CD14-positive monocyte (primary cell): ENCODE measurements at regions not wholly inside any gene's neighbourhood (a gene's known extent, or its start where the extent isn't known, plus 50 kb on each side); places are given as distances from the start of the nearest gene placed in this dataset.

Experiments used
- DNase-seq, 3 donors: peaks; one replicate each; pipeline ENCODE4 v3.0.0-alpha.2; 2011 to 2022
- H2AFZ ChIP-seq: 2 replicates; pipeline ENCODE4 v1.6.0; 2012; ENCODE audit warnings: mild to moderate bottlenecking, low read depth, low read length, inconsistent platforms; ENCODE audit not compliant: insufficient read depth, poor library complexity, severe bottlenecking
- H3K27ac ChIP-seq, 2 donors: 1 replicate in 1 of 2; 2 replicates in 1 of 2; pipeline ENCODE4 v1.5.1; 2012 to 2013; ENCODE audit warnings: low read length in 2 of 2, control low read depth in 1 of 2, inconsistent platforms in 1 of 2, low read depth in 1 of 2, mild to moderate bottlenecking in 1 of 2
- H3K27me3 ChIP-seq, 2 donors: one replicate each; pipeline versions ENCODE4 v1.6.0 to v1.6.1; 2011 to 2013; ENCODE audit warnings: low read length in 2 of 2; ENCODE audit not compliant: control insufficient read depth in 2 of 2, insufficient read depth in 2 of 2
- H3K36me3 ChIP-seq, 2 donors: replicated peaks in 1 of 2; 1 replicate in 1 of 2; 2 replicates in 1 of 2; pipeline versions ENCODE4 v1.5.1 to v1.6.1; 2012 to 2013; ENCODE audit warnings: low read length in 2 of 2, control low read depth in 1 of 2, inconsistent platforms in 1 of 2, mild to moderate bottlenecking in 1 of 2; ENCODE audit not compliant: insufficient read depth in 2 of 2, control insufficient read depth in 1 of 2
- H3K4me1 ChIP-seq, 2 donors: 1 replicate in 1 of 2; 2 replicates in 1 of 2; pipeline versions ENCODE4 v1.5.1 to v1.6.1; 2012 to 2013; ENCODE audit warnings: low read length in 2 of 2, control low read depth in 1 of 2, inconsistent platforms in 1 of 2, mild to moderate bottlenecking in 1 of 2, moderate library complexity in 1 of 2; ENCODE audit not compliant: insufficient read depth in 2 of 2, control insufficient read depth in 1 of 2
- H3K4me2 ChIP-seq: replicated peaks from 2 replicates; pipeline ENCODE3; 2012; ENCODE audit warnings: low read length, moderate library complexity, mild to moderate bottlenecking; ENCODE audit not compliant: poor library complexity, severe bottlenecking; ENCODE audit errors: extremely low read depth
- H3K4me3 ChIP-seq, 3 experiments: fragments of 200-600 bp in 1 of 3; sonication (generic) in 1 of 3; replicated peaks in 1 of 3; 1 replicate in 2 of 3; 2 replicates in 1 of 3; pipeline ENCODE4 v1.5.1; 2011 to 2013; ENCODE audit warnings: low read length in 3 of 3, mild to moderate bottlenecking in 3 of 3, control low read depth in 2 of 3, low read depth in 2 of 3, inconsistent platforms in 1 of 3, moderate library complexity in 1 of 3
- H3K79me2 ChIP-seq: 2 replicates; pipeline ENCODE4 v1.6.0; 2012; ENCODE audit warnings: mild to moderate bottlenecking, control low read depth, inconsistent platforms, low read length, moderate library complexity; ENCODE audit not compliant: insufficient read depth
- H3K9ac ChIP-seq: 2 replicates; pipeline ENCODE4 v1.6.0; 2017; ENCODE audit warnings: low read length, mild to moderate bottlenecking; ENCODE audit not compliant: insufficient read depth, poor library complexity, severe bottlenecking
- H3K9me3 ChIP-seq, 2 donors: replicated peaks in 1 of 2; 1 replicate in 1 of 2; 2 replicates in 1 of 2; pipeline versions ENCODE4 v1.5.1 to v1.6.1; 2012 to 2013; ENCODE audit warnings: low read length in 2 of 2, control low read depth in 1 of 2; ENCODE audit not compliant: control insufficient read depth in 1 of 2, insufficient read depth in 1 of 2
- H4K20me1 ChIP-seq: 2 replicates; pipeline ENCODE4 v1.6.0; 2012; ENCODE audit warnings: mild to moderate bottlenecking, low read length, control low read depth, moderate library complexity; ENCODE audit not compliant: insufficient read depth
- H3K27ac Mint-ChIP-seq, 7 donors: one replicate each; pipeline ENCODE4 v1.8.0; 2020; ENCODE audit warnings: mild to moderate bottlenecking in 7 of 7, mixed read lengths in 7 of 7, moderate library complexity in 6 of 7, inconsistent platforms in 2 of 7
- H3K27me3 Mint-ChIP-seq, 3 donors: one replicate each; pipeline ENCODE4 v1.8.0; 2021 to 2022; ENCODE audit warnings: low read depth in 3 of 3, mild to moderate bottlenecking in 3 of 3, mixed read lengths in 3 of 3, moderate library complexity in 3 of 3, inconsistent platforms in 1 of 3
- H3K36me3 Mint-ChIP-seq, 2 donors: one replicate each; pipeline ENCODE4 v1.8.0; 2020; ENCODE audit warnings: mixed read lengths in 2 of 2, inconsistent platforms in 1 of 2, mild to moderate bottlenecking in 1 of 2
- H3K4me1 Mint-ChIP-seq: one replicate; pipeline ENCODE4 v1.8.0; 2020; ENCODE audit warnings: mild to moderate bottlenecking, mixed read lengths
- H3K4me3 Mint-ChIP-seq, 2 donors: one replicate each; pipeline ENCODE4 v1.8.0; 2020; ENCODE audit warnings: mild to moderate bottlenecking in 2 of 2, mixed read lengths in 2 of 2, moderate library complexity in 1 of 2
- H3K9me3 Mint-ChIP-seq, 7 donors: one replicate each; pipeline ENCODE4 v1.8.0; 2020 to 2022; ENCODE audit warnings: mixed read lengths in 7 of 7, mild to moderate bottlenecking in 6 of 7, moderate library complexity in 6 of 7, inconsistent platforms in 2 of 7
- CTCF ChIP-seq: fragments of 200-600 bp; IDR thresholded peaks from one replicate; pipeline ENCODE4 v1.8.0; 2022; ENCODE audit warnings: antibody characterized with exemption, mild to moderate bottlenecking
- WGBS: methylation state at CpG from one replicate; pipeline ENCODE4 v1.1.5; 2013; ENCODE audit warnings: missing lambda C conversion rate; ENCODE audit not compliant: insufficient coverage; 5-methylcytosine and 5-hydroxymethylcytosine counted together
- intact Hi-C, 2 donors: fragments of 100-400 bp; cut with micrococcal nuclease; formaldehyde crosslinking; loops; one replicate each; pipeline versions ENCODE4 v1.15.0 to v1.15.1; 2023

- H3K27me3 Mint-ChIP-seq, result peaks cover 3 to 9% (median 3%) of the 10 kb centered on the region in 3 donors
- Histone ChIP-seq H2AFZ (no peak overlapping the region), H3K4me2 (no peak overlapping the region), H3K4me1 (no peaks in the 10 kb centered on the region), H3K36me3 (no peaks in the 10 kb centered on the region), H3K9me3 (peaks cover 0 to 5% of the 10 kb centered on the region in 2 donors), H3K27ac (no peak overlapping the region), H3K4me3 (no peak overlapping the region), H3K79me2 (no peaks in the 10 kb centered on the region), H3K9ac (no peak overlapping the region), H3K27me3 (no peaks in the 10 kb centered on the region), H4K20me1 (no peaks in the 10 kb centered on the region)
- no peak for DNase-seq
- H3K27ac Mint-ChIP-seq, result no peak overlapping the region
- H3K36me3 Mint-ChIP-seq, result no peaks in the 10 kb centered on the region
- intact Hi-C loops, result no loop called here
- no peaks in the 10 kb centered on the region for H3K4me1 Mint-ChIP-seq
- peaks cover 0 to 4% (median 0%) of the 10 kb centered on the region in 7 donors for H3K9me3 Mint-ChIP-seq
- no peak for TF ChIP-seq CTCF
- 94% methylated on average over 3 of the region's 4 CpGs for WGBS
- no peak overlapping the region for H3K4me3 Mint-ChIP-seq
Observed at GRCh38 chr12:125356111-125356510, 290.9 kb downstream of the AACS start.

- no peak overlapping the region for H3K4me3 ChIP-seq
- 86% methylated on average over 1 of the region's 3 CpGs for WGBS
- H3K27ac ChIP-seq, result no peak overlapping the region
- no peak overlapping the region for H3K9ac ChIP-seq
- H3K27ac Mint-ChIP-seq, result no peak overlapping the region
- H2AFZ ChIP-seq, result no peak overlapping the region
- H3K9me3 Mint-ChIP-seq, result peaks cover 0 to 3% (median 0%) of the 10 kb centered on the region in 7 donors
- no peak overlapping the region for H3K4me3 Mint-ChIP-seq
- no peaks in the 10 kb centered on the region for H3K36me3 ChIP-seq
- peaks cover 0 to 9% (median 7%) of the 10 kb centered on the region in 3 donors for H3K27me3 Mint-ChIP-seq
- H4K20me1 ChIP-seq, result no peaks in the 10 kb centered on the region
- H3K4me1 ChIP-seq, result no peaks in the 10 kb centered on the region
- H3K27me3 ChIP-seq, result no peaks in the 10 kb centered on the region
- no peaks in the 10 kb centered on the region for H3K79me2 ChIP-seq
- H3K36me3 Mint-ChIP-seq, result no peaks in the 10 kb centered on the region
- peaks cover 0 to 5% of the 10 kb centered on the region in 2 donors for H3K9me3 ChIP-seq
- intact Hi-C loops, result no loop called here
- H3K4me1 Mint-ChIP-seq, result no peaks in the 10 kb centered on the region
- H3K4me2 ChIP-seq, result no peak overlapping the region
- TF ChIP-seq CTCF, result no peak
- DNase-seq, result no peak
Observed at GRCh38 chr12:125357561-125357960, 292.3 kb downstream of the AACS start.
